LNCaP clone FGC (cell line): ENCODE measurements at regions not wholly inside any gene's neighbourhood (a gene's known extent, or its start where the extent isn't known, plus 50 kb on each side); places are given as distances from the start of the nearest gene placed in this dataset.

ENCODE experiments used
- DNase-seq: peaks from one replicate; pipeline ENCODE4 v3.0.0-alpha.2; 2011; ENCODE audit warnings: low read depth
- H3K4me3 ChIP-seq: 2 replicates; pipeline ENCODE4 v1.5.1; 2011; ENCODE audit warnings: mild to moderate bottlenecking, low read depth, low read length, control low read depth
- CTCF ChIP-seq: IDR thresholded peaks from 2 replicates; pipeline ENCODE4 v1.5.1; 2012; ENCODE audit warnings: mild to moderate bottlenecking; ENCODE audit not compliant: control insufficient read depth, insufficient read depth; ENCODE audit errors: extremely low read depth

- H3K4me3 ChIP-seq = no peak overlapping the region
- TF ChIP-seq CTCF = no peak
- no peak for DNase-seq
Measured at GRCh38 chr3:76873532-76874242, 166.2 kb upstream of the ROBO2 start.

- TF ChIP-seq CTCF = no peak
- H3K4me3 ChIP-seq = no peak overlapping the region
- DNase-seq = no peak
Measured at GRCh38 chr3:76879959-76880358, 159.9 kb upstream of the ROBO2 start.

- no peak overlapping the region for H3K4me3 ChIP-seq
- no peak for DNase-seq
- TF ChIP-seq CTCF = no peak
Measured at GRCh38 chr3:76886761-76887500, 153.0 kb upstream of the ROBO2 start.

GRCh38 chr3:76888856-76889255, 151.0 kb upstream of the ROBO2 start:
- DNase-seq = no peak
- no peak for TF ChIP-seq CTCF
- H3K4me3 ChIP-seq = no peak overlapping the region

GRCh38 chr3:76889911-76890310, 150.0 kb upstream of the ROBO2 start:
- DNase-seq = no peak
- TF ChIP-seq CTCF = no peak
- no peak overlapping the region for H3K4me3 ChIP-seq

- no peak overlapping the region for H3K4me3 ChIP-seq
- no peak for DNase-seq
- no peak for TF ChIP-seq CTCF
Measured at GRCh38 chr3:76897076-76897475, 142.8 kb upstream of the ROBO2 start.
